Neural progenitor cell (in vitro differentiated cells): ENCODE measurements at regions not wholly inside any gene's neighbourhood (a gene's known extent, or its start where the extent isn't known, plus 50 kb on each side); places are given as distances from the start of the nearest gene placed in this dataset.

ENCODE experiments used
- DNase-seq: peaks from one replicate; pipeline ENCODE4 v3.0.0-alpha.2; 2016; ENCODE audit warnings: low spot score
- H2AFZ ChIP-seq: fragments of 200-600 bp; sonication (generic); replicated peaks from 2 replicates; pipeline ENCODE4 v1.6.1; 2016; ENCODE audit warnings: antibody characterized with exemption
- H3F3A ChIP-seq: fragments of 200-600 bp; sonication (generic); 2 replicates; pipeline ENCODE4 v1.6.1; 2016; ENCODE audit warnings: antibody characterized with exemption, low read depth
- H3K27ac ChIP-seq: fragments of 200-600 bp; sonication (generic); 2 replicates; pipeline ENCODE4 v1.5.1; 2016; ENCODE audit warnings: mild to moderate bottlenecking
- H3K27me3 ChIP-seq: fragments of 200-600 bp; sonication (generic); 2 replicates; pipeline ENCODE4 v1.6.1; 2016; ENCODE audit warnings: mild to moderate bottlenecking, moderate library complexity
- H3K36me3 ChIP-seq: fragments of 200-600 bp; sonication (generic); 2 replicates; pipeline ENCODE4 v1.5.1; 2016
- H3K4me1 ChIP-seq: fragments of 200-600 bp; sonication (generic); 2 replicates; pipeline ENCODE4 v1.6.1; 2016; ENCODE audit warnings: mixed run types
- H3K4me2 ChIP-seq: fragments of 200-600 bp; sonication (generic); 2 replicates; pipeline ENCODE4 v1.6.1; 2016
- H3K4me3 ChIP-seq: fragments of 200-600 bp; sonication (generic); 2 replicates; pipeline ENCODE4 v1.5.1; 2016
- H3K79me2 ChIP-seq: fragments of 200-600 bp; sonication (generic); 2 replicates; pipeline ENCODE4 v1.6.1; 2016; ENCODE audit warnings: low read depth
- H3K9ac ChIP-seq: fragments of 200-600 bp; sonication (generic); 2 replicates; pipeline ENCODE4 v1.6.1; 2016
- H3K9me3 ChIP-seq: fragments of 200-600 bp; sonication (generic); 2 replicates; pipeline ENCODE4 v1.5.1; 2016; ENCODE audit warnings: low read depth
- H4K20me1 ChIP-seq: fragments of 200-600 bp; sonication (generic); 2 replicates; pipeline ENCODE4 v1.6.1; 2016; ENCODE audit warnings: low read depth
- H3K27ac Mint-ChIP-seq: 3 replicates; pipeline ENCODE4 v1.8.0; 2021; ENCODE audit warnings: mixed read lengths
- H3K27me3 Mint-ChIP-seq: 2 replicates; pipeline ENCODE4 v1.8.0; 2022; ENCODE audit warnings: low read depth, mild to moderate bottlenecking, inconsistent platforms, moderate library complexity, mixed read lengths; ENCODE audit not compliant: insufficient read depth
- H3K36me3 Mint-ChIP-seq: 3 replicates; pipeline ENCODE4 v1.8.0; 2021; ENCODE audit warnings: mixed read lengths
- H3K4me1 Mint-ChIP-seq: 3 replicates; pipeline ENCODE4 v1.8.0; 2021; ENCODE audit warnings: mixed read lengths
- H3K4me3 Mint-ChIP-seq: 3 replicates; pipeline ENCODE4 v1.8.0; 2021; ENCODE audit warnings: mild to moderate bottlenecking, moderate library complexity, mixed read lengths
- H3K9me3 Mint-ChIP-seq: 3 replicates; pipeline ENCODE4 v1.8.0; 2020; ENCODE audit warnings: mixed read lengths
- EZH2 ChIP-seq: fragments of 200-600 bp; sonication (generic); IDR thresholded peaks from 2 replicates; pipeline ENCODE4 v1.6.1; 2017; ENCODE audit warnings: antibody characterized with exemption, mild to moderate bottlenecking, moderate library complexity
- EZH2phosphoT487 ChIP-seq: fragments of 200-600 bp; sonication (generic); IDR thresholded peaks from 2 replicates; pipeline ENCODE4 v1.6.1; 2017; ENCODE audit warnings: antibody characterized with exemption
- TF ChIP-seq, protein P1 (sequence below): fragments of 200-600 bp; sonication (generic); IDR thresholded peaks from 2 replicates; pipeline ENCODE4 v1.5.1; 2017; ENCODE audit warnings: antibody characterized with exemption, mild to moderate bottlenecking

DNA sequence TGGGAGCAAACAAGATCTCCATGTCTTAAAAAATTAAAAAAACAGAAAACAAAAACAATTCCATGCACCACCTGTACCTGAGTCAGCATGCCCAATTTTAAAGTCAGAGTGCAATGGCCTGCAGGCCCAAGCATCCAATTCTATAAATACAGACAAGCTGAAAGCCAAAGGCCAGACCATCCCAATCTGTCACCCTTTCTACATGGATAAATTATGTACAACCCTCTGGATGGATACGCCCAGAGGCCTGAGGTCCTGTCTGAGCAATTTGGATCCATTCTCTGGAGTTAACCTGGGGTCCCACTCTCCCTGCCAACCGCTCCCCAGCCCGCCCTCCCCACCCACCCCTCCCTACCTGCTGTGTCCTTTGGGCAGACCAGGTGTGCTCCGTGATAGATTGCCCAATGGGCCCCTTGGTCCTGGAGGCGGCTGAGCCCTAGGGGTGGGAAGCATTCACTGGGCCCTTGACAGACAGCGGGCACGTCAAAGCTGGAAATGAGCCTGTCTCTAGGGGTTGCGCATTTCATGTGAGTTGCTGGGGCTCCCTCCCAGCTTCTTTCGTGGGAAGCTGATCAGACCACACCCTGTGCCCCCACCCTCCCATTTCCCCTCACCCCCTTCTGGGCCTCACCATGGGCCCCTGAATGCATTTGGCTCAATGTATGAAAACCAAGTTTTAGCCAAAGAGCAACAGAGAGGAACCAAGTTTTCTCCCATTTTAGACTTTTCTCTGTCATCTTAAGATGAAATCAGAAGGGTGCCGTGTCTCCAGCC lies 171.3 kb downstream of the BCL11B start:
- no peak overlapping the region for H3K27ac ChIP-seq
- Mint-ChIP-seq H3K27ac (no peak overlapping the region), H3K9me3 (peaks cover 31% of the 10 kb centered on the region), H3K36me3 (no peaks in the 10 kb centered on the region), H3K27me3 (peaks cover 18% of the 10 kb centered on the region), H3K4me1 (peaks cover 28% of the 10 kb centered on the region), H3K4me3 (no peak overlapping the region)
- H2AFZ ChIP-seq: peak overlapping the region; percentile 12
- H3K36me3 ChIP-seq: no peaks in the 10 kb centered on the region
- no peaks in the 10 kb centered on the region for H3K9me3 ChIP-seq
- H3K4me3 ChIP-seq: no peak overlapping the region
- peaks cover 8% of the 10 kb centered on the region for H3F3A ChIP-seq
- no peak overlapping the region for H3K9ac ChIP-seq
- DNase-seq: no peak
- TF ChIP-seq EZH2phosphoT487: no peak
- no peak for TF ChIP-seq EZH2
- TF ChIP-seq, protein P1, sequence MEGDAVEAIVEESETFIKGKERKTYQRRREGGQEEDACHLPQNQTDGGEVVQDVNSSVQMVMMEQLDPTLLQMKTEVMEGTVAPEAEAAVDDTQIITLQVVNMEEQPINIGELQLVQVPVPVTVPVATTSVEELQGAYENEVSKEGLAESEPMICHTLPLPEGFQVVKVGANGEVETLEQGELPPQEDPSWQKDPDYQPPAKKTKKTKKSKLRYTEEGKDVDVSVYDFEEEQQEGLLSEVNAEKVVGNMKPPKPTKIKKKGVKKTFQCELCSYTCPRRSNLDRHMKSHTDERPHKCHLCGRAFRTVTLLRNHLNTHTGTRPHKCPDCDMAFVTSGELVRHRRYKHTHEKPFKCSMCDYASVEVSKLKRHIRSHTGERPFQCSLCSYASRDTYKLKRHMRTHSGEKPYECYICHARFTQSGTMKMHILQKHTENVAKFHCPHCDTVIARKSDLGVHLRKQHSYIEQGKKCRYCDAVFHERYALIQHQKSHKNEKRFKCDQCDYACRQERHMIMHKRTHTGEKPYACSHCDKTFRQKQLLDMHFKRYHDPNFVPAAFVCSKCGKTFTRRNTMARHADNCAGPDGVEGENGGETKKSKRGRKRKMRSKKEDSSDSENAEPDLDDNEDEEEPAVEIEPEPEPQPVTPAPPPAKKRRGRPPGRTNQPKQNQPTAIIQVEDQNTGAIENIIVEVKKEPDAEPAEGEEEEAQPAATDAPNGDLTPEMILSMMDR: no peak
- H3K79me2 ChIP-seq: no peaks in the 10 kb centered on the region
- peaks cover 17% of the 10 kb centered on the region for H3K4me1 ChIP-seq
- no peaks in the 10 kb centered on the region for H4K20me1 ChIP-seq
- H3K27me3 ChIP-seq: no peaks in the 10 kb centered on the region
- no peak overlapping the region for H3K4me2 ChIP-seq

GRCh38 chr14:99101855-99102461 lies 170.0 kb downstream of the BCL11B start:
- Mint-ChIP-seq H3K4me3 (no peak overlapping the region), H3K36me3 (no peaks in the 10 kb centered on the region), H3K9me3 (peaks cover 31% of the 10 kb centered on the region), H3K4me1 (peaks cover 28% of the 10 kb centered on the region), H3K27ac (peak overlapping the region; percentile 96), H3K27me3 (peaks cover 13% of the 10 kb centered on the region)
- no peaks in the 10 kb centered on the region for H3K36me3 ChIP-seq
- peaks cover 17% of the 10 kb centered on the region for H3K4me1 ChIP-seq
- no peaks in the 10 kb centered on the region for H3K27me3 ChIP-seq
- H3F3A ChIP-seq: peaks cover 8% of the 10 kb centered on the region
- H3K79me2 ChIP-seq: no peaks in the 10 kb centered on the region
- H3K4me3 ChIP-seq: no peak overlapping the region
- TF ChIP-seq, protein P1: no peak
- TF ChIP-seq EZH2 (no peak), EZH2phosphoT487 (no peak)
- H3K27ac ChIP-seq: no peak overlapping the region
- H4K20me1 ChIP-seq: no peaks in the 10 kb centered on the region
- no peak overlapping the region for H3K9ac ChIP-seq
- no peaks in the 10 kb centered on the region for H3K9me3 ChIP-seq
- peak; percentile 50 for DNase-seq
- H3K4me2 ChIP-seq: peak overlapping the region; percentile 43
- peak overlapping the region; percentile 70 for H2AFZ ChIP-seq

GRCh38 chr14:99116741-99117295 lies 155.2 kb downstream of the BCL11B start:
- Histone ChIP-seq H3K79me2 (no peaks in the 10 kb centered on the region), H2AFZ (no peak overlapping the region), H3F3A (no peaks in the 10 kb centered on the region), H3K27me3 (no peaks in the 10 kb centered on the region), H3K9ac (no peak overlapping the region), H3K9me3 (no peaks in the 10 kb centered on the region), H3K4me3 (no peak overlapping the region), H3K36me3 (no peaks in the 10 kb centered on the region), H3K4me1 (no peaks in the 10 kb centered on the region), H4K20me1 (no peaks in the 10 kb centered on the region), H3K4me2 (no peak overlapping the region), H3K27ac (no peak overlapping the region)
- peaks cover 2% of the 10 kb centered on the region for H3K4me1 Mint-ChIP-seq
- peaks cover 8% of the 10 kb centered on the region for H3K9me3 Mint-ChIP-seq
- no peak overlapping the region for H3K27ac Mint-ChIP-seq
- no peak overlapping the region for H3K4me3 Mint-ChIP-seq
- no peak for DNase-seq
- peaks cover 6% of the 10 kb centered on the region for H3K27me3 Mint-ChIP-seq
- H3K36me3 Mint-ChIP-seq: no peaks in the 10 kb centered on the region
- TF ChIP-seq, protein P1: no peak
- TF ChIP-seq EZH2: no peak
- no peak for TF ChIP-seq EZH2phosphoT487
